PC-3 (cell line): ENCODE measurements at regions not wholly inside any gene's neighbourhood (a gene's known extent, or its start where the extent isn't known, plus 50 kb on each side); places are given as distances from the start of the nearest gene placed in this dataset.

Experiments used
- CTCF ChIP-seq: fragments of 300-600 bp; sonication (generic); conservative IDR thresholded peaks from 2 replicates; pipeline ENCODE4 v1.5.1; 2017; ENCODE audit warnings: antibody characterized with exemption, low read depth, mild to moderate bottlenecking, low read length
- EZH2 ChIP-seq: fragments of 300-600 bp; sonication (generic); IDR thresholded peaks from one replicate; pipeline ENCODE4 v1.6.1; 2017; ENCODE audit warnings: antibody characterized with exemption, mild to moderate bottlenecking, low read length; ENCODE audit not compliant: unreplicated experiment
- EZH2phosphoT487 ChIP-seq: fragments of 300-600 bp; sonication (generic); IDR thresholded peaks from 2 replicates; pipeline ENCODE4 v1.6.1; 2018; ENCODE audit warnings: mild to moderate bottlenecking, antibody characterized with exemption, low read length, borderline replicate concordance

DNA sequence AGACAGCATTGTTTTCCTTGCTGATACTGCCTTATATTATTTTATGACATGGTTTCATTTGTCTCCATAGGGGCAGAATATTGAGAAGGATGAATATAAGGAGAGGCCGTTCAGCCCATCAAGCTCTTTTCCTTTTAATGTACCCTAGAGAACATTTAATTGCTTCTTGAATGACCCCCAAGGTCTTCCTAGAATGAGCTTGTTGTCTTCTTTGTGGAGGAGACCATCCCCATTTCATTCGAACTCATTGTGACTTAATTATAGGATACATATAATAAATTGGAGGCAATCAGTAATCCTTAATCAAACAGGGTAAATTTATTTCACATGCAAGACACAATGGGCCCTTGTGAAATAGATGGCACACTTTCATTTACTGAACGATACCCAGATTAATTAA lies 231.3 kb downstream of the MDFIC start:
- TF ChIP-seq CTCF (no peak), EZH2phosphoT487 (no peak), EZH2 (no peak)
